ENCODE measurements at regions not wholly inside any gene's neighbourhood (a gene's known extent, or its start where the extent isn't known, plus 50 kb on each side); places are given as distances from the start of the nearest gene placed in this dataset.
A peak's percentile ranks its signal among the peaks of the same experiment; 100 is the strongest.
"Not testable (repeated sequence)": the region's sequence is repeated elsewhere in the genome, so short reads cannot be mapped to it uniquely, and the experiment has no call there.

DNA sequence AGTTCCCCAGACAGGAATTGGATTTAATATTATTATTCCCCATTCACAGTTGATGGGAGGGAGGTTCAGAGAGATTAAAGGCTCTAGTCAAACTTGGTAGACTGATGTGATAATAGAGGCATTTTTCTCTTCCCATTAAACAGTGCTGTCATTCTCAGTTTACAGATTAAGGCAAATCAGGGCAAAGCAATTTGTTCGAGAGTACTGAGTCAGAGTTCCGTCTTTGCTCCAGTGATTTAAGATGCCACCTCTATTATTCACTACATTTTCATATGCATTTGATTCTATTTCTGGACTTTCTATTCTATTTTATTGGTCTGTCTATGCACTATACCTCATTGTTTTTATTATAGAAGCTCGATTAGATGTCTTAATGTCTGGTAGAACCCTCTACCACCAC is 201.0 kb upstream of the RAI14 start:
- no peak overlapping the region for H3K4me3 ChIP-seq (replicated peaks; ENCODE audit: low read depth, low read length)
- DNase-seq (ENCODE audit: low read depth), result no peak
- TF ChIP-seq, protein P1, sequence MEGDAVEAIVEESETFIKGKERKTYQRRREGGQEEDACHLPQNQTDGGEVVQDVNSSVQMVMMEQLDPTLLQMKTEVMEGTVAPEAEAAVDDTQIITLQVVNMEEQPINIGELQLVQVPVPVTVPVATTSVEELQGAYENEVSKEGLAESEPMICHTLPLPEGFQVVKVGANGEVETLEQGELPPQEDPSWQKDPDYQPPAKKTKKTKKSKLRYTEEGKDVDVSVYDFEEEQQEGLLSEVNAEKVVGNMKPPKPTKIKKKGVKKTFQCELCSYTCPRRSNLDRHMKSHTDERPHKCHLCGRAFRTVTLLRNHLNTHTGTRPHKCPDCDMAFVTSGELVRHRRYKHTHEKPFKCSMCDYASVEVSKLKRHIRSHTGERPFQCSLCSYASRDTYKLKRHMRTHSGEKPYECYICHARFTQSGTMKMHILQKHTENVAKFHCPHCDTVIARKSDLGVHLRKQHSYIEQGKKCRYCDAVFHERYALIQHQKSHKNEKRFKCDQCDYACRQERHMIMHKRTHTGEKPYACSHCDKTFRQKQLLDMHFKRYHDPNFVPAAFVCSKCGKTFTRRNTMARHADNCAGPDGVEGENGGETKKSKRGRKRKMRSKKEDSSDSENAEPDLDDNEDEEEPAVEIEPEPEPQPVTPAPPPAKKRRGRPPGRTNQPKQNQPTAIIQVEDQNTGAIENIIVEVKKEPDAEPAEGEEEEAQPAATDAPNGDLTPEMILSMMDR (IDR thresholded peaks at IDR 0.05; ENCODE audit: low read length, missing control alignments), result no peak

DNA sequence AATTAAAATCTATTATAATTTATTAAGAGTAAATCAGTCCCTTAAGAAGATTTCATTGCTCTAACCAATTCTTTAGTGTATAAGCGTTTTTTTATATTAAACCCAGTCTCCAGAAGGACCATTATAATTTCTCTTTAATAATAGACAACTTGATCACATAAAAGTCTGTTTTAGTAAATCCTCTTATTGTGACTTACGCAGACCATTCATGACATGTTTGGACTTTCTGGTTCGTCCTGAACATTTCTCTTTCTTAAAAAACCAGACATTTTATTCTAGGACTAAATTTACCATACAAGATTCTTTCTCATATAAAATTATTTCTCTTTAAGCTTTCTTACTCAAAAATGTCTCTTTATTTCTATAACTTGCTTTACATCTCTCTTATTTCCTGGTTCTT is 196.2 kb upstream of the RAI14 start:
- TF ChIP-seq, protein P1 (IDR thresholded peaks at IDR 0.05; ENCODE audit: low read length, missing control alignments), result no peak
- H3K4me3 ChIP-seq (replicated peaks; ENCODE audit: low read depth, low read length), result no peak overlapping the region
- DNase-seq (ENCODE audit: low read depth), result no peak

DNA sequence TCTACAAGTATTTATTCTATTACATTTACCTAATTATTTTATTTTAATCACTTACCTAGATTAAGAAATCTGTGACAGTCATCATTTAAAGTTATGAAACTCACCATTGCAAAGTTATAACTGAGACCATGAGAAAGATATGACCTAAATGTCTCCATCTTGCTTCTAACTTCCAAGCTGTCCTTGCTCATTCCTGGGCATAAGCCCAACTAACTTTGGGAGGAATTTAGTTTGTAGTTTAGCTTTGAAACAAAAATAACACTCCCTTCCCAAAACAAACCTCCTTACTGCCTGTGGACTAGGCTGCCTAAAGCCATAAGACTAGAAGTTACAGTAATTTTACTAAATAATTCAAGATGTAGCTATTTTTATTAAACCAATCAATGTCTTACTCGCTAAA is 195.6 kb upstream of the RAI14 start:
- DNase-seq (ENCODE audit: low read depth), result no peak
- H3K4me3 ChIP-seq (replicated peaks; ENCODE audit: low read depth, low read length), result no peak overlapping the region
- TF ChIP-seq, protein P1 (IDR thresholded peaks at IDR 0.05; ENCODE audit: low read length, missing control alignments), result no peak

DNA sequence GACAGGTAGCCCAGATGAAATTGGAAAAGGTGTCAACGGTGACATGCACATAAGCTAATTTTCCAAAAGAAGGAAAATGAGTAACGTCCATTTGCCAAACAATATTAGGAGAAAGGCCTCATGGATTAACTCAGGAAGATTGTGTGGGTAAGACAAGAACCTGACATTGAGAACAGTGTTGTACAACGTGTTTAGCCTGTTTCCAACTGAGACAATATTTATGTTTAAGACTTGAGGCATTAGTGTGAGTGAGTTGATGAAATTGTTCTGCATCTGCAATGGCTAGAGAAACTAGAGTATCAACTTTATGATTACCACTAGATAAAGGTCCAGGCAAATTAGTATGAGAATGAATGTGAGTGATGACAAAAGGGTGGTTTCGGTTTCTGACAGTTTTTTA is 191.3 kb upstream of the RAI14 start:
- TF ChIP-seq, protein P1 (IDR thresholded peaks at IDR 0.05; ENCODE audit: low read length, missing control alignments), result no peak
- DNase-seq (ENCODE audit: low read depth), result no peak
- H3K4me3 ChIP-seq (replicated peaks; ENCODE audit: low read depth, low read length), result no peak overlapping the region

DNA sequence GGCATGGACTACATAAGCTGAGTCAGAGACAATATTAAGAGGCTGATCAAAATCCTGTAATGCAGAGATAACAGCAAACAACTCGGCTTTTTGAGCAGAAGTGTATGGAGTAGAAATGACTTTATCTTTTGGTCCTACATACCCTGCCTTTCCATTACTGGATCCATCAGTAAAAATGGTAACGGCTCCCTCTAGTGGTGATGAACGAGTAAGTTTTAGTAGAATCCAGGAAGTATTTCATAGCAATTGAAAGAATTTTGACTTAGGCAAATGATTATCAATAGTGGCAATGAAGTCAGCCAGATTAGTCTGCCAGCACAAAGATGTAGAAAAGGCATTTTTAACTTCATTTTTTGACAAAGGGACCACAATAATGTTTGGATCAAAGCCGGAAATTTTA is 190.8 kb upstream of the RAI14 start:
- peak; percentile 75 for DNase-seq (ENCODE audit: low read depth)
- TF ChIP-seq, protein P1 (IDR thresholded peaks at IDR 0.05; ENCODE audit: low read length, missing control alignments), result peak; percentile 37
- H3K4me3 ChIP-seq (replicated peaks; ENCODE audit: low read depth, low read length), result peak overlapping the region; percentile 3

DNA sequence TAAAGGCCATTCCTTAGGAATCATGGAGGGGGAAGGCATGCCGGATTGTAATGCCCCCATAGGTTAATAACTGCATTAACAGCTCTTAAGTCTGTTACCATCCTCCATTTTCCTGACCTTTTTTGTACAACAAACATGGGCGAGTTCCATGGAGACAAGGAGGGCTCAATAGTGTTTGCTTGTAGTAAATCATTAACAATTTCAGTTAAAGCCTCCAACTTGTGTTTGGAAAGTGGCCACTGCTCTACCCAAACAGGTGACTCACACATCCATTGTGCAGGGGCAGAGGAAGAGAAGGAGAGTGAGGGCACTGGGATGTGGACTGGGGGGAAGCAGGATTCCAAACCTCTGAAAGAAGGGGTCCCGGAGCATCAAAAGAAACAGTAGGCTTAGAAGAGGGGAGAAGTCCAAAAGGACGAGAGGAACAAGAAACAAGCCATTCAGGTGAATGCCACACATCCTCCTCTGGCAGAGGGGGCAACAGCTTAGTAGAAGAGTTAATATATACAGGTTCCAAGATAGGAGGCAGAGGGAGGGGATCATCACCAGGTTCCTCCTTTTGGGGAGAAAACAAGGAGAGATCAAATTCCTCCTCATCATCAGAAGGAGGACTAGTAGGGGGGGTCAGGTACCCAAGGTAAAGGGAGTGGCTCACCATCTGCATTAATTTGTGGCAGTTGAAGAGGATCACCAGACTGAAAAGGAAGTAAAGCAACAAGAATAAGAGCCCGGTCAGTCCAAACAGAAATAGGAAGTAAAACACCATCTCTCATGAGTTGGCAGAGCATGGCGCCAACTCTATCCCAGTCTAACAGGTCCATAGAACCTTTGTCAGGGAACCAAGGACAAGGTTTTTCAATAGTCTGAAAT is 189.4 kb upstream of the RAI14 start:
- DNase-seq (ENCODE audit: low read depth), result not testable (repeated sequence)

DNA sequence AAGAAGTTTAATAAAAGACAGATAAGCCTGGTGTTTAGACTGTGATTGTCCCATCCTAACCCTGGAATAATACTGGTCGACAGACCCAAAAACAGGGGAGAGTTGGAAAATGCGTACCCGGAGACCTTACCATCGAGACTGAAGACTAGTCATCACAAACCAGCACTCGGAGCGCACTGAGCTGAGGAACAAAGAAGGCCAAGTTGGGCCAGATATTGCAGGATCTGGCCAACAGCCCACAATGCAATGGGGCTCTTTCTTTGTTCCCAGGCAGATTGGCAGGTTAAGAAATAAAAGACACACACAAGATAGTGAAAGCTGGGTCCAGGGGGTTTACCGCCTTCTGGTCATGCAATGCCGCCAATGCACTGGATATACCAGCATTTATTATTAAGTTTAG is 188.7 kb upstream of the RAI14 start:
- TF ChIP-seq, protein P1 (IDR thresholded peaks at IDR 0.05; ENCODE audit: low read length, missing control alignments), result no peak
- H3K4me3 ChIP-seq (replicated peaks; ENCODE audit: low read depth, low read length), result no peak overlapping the region
- DNase-seq (ENCODE audit: low read depth), result no peak

More for the DNA sequence above, 189.4 kb upstream of the RAI14 start:
- not testable (repeated sequence) for H3K4me3 ChIP-seq (replicated peaks; ENCODE audit: low read depth, low read length)

DNA sequence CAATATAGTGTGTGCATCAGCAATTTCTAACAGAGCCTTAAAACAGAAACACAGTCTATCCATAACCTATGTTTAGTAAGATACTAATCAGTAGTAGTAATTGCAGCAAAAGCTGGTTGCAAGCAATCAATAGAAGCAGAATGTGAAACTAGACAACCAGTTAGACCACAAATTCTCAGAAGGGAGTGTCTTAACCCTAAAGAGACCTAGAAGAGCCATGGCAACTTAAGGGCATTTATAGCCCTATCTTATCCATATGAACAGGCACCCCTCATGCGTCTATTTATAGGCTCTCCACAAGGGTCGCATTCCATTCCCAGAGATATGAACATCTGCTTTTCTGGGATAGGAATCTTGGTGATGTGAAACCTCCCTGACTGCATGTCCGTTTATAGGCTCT is 188.1 kb upstream of the RAI14 start:
- not testable (repeated sequence) for DNase-seq (ENCODE audit: low read depth); H3K4me3 ChIP-seq (replicated peaks; ENCODE audit: low read depth, low read length)

Measured in fibroblast of pulmonary artery (primary cell).